ENCODE measurements at regions not wholly inside any gene's neighbourhood (a gene's known extent, or its start where the extent isn't known, plus 50 kb on each side); places are given as distances from the start of the nearest gene placed in this dataset.
"Not testable (repeated sequence)": the region's sequence is repeated elsewhere in the genome, so short reads cannot be mapped to it uniquely, and the experiment has no call there.

GRCh38 chr4:83213640-83214039 is 71.0 kb downstream of the COQ2 start:
- no peak for DNase-seq

- peak; percentile 50 for DNase-seq
These were observed 72.4 kb downstream of the COQ2 start for GRCh38 chr4:83212041-83212851.

GRCh38 chr4:83209419-83209818 is 75.2 kb downstream of the COQ2 start:
- DNase-seq, result no peak

GRCh38 chr4:83208371-83209365 is 75.9 kb downstream of the COQ2 start:
- DNase-seq, result no peak

- DNase-seq, result no peak
These were observed 77.0 kb downstream of the COQ2 start for GRCh38 chr4:83207497-83208101.

- no peak for DNase-seq
These were observed 78.8 kb downstream of the COQ2 start for GRCh38 chr4:83205760-83206159.

- DNase-seq, result no peak
These were observed 79.9 kb downstream of the COQ2 start for GRCh38 chr4:83204731-83205130.

- DNase-seq, result no peak
These were observed 82.8 kb downstream of the COQ2 start for GRCh38 chr4:83201761-83202160.

GRCh38 chr4:83197555-83198235 is 83.2 kb upstream of the PLAC8 start:
- DNase-seq, result no peak

GRCh38 chr4:83196921-83197320 is 82.4 kb upstream of the PLAC8 start:
- no peak for DNase-seq

GRCh38 chr4:83195269-83195668 is 80.7 kb upstream of the PLAC8 start:
- no peak for DNase-seq

- DNase-seq, result not testable (repeated sequence)
These were observed 80.1 kb upstream of the PLAC8 start for GRCh38 chr4:83194588-83194987.

- DNase-seq, result no peak
These were observed 78.1 kb upstream of the PLAC8 start for GRCh38 chr4:83192634-83193033.

GRCh38 chr4:83191026-83191425 is 76.5 kb upstream of the PLAC8 start:
- no peak for DNase-seq

- no peak for DNase-seq
These were observed 75.2 kb upstream of the PLAC8 start for GRCh38 chr4:83189631-83190136.

GRCh38 chr4:83180431-83180968 is 66.0 kb upstream of the PLAC8 start:
- no peak for DNase-seq

GRCh38 chr4:83179205-83179604 is 64.7 kb upstream of the PLAC8 start:
- no peak for DNase-seq

- no peak for DNase-seq
These were observed 63.5 kb upstream of the PLAC8 start for GRCh38 chr4:83178029-83178428.

GRCh38 chr4:83177182-83177581 is 62.7 kb upstream of the PLAC8 start:
- DNase-seq, result no peak

GRCh38 chr4:83174844-83175414 is 60.4 kb upstream of the PLAC8 start:
- DNase-seq, result no peak

GRCh38 chr4:83172371-83172770 is 57.8 kb upstream of the PLAC8 start:
- DNase-seq, result no peak

All from activated CD8-positive, alpha-beta memory T cell treated with anti-CD3 and anti-CD28 coated beads, Interleukin-2, amount 50 U/mL, for 4 hours (primary cell).